HEK293T (cell line): ENCODE measurements at regions not wholly inside any gene's neighbourhood (a gene's known extent, or its start where the extent isn't known, plus 50 kb on each side); places are given as distances from the start of the nearest gene placed in this dataset.

Source experiments
- ARNT ChIP-seq: fragments of 450-650 bp; IDR thresholded peaks from 2 replicates; pipeline ENCODE4 v1.6.1; 2017; ENCODE audit warnings: mild to moderate bottlenecking
- BHLHE40 ChIP-seq: fragments of 450-650 bp; IDR thresholded peaks from 2 replicates; pipeline ENCODE4 v1.6.1; 2016; ENCODE audit warnings: mild to moderate bottlenecking, moderate library complexity, borderline replicate concordance
- ELF4 ChIP-seq: fragments of 450-650 bp; IDR thresholded peaks from 2 replicates; pipeline ENCODE4 v1.6.1; 2017; ENCODE audit warnings: antibody characterized with exemption
- FOXA1 ChIP-seq: fragments of 450-650 bp; IDR thresholded peaks from 2 replicates; pipeline ENCODE4 v1.6.1; 2016; ENCODE audit warnings: mild to moderate bottlenecking
- FOXK2 ChIP-seq: fragments of 450-650 bp; IDR thresholded peaks from 2 replicates; pipeline ENCODE4 v1.6.1; 2016; ENCODE audit warnings: mild to moderate bottlenecking
- FOXM1 ChIP-seq: fragments of 450-650 bp; IDR thresholded peaks from 2 replicates; pipeline ENCODE4 v1.6.1; 2017; ENCODE audit warnings: mild to moderate bottlenecking, borderline replicate concordance
- HDGF ChIP-seq: fragments of 450-650 bp; IDR thresholded peaks from 2 replicates; pipeline ENCODE4 v1.6.1; 2017; ENCODE audit warnings: antibody characterized with exemption, borderline replicate concordance
- L3MBTL2 ChIP-seq: fragments of 450-650 bp; conservative IDR thresholded peaks from 2 replicates; pipeline ENCODE4 v1.6.1; 2016; ENCODE audit warnings: mild to moderate bottlenecking
- LEF1 ChIP-seq: fragments of 450-650 bp; IDR thresholded peaks from 2 replicates; pipeline ENCODE4 v1.6.1; 2017; ENCODE audit warnings: mild to moderate bottlenecking, borderline replicate concordance
- NFRKB ChIP-seq: fragments of 450-650 bp; IDR thresholded peaks from 2 replicates; pipeline ENCODE4 v1.6.1; 2016; ENCODE audit warnings: mild to moderate bottlenecking, moderate library complexity
- PKNOX1 ChIP-seq: fragments of 450-650 bp; IDR thresholded peaks from 2 replicates; pipeline ENCODE4 v1.6.1; 2016
- SP1 ChIP-seq: fragments of 450-650 bp; IDR thresholded peaks from 2 replicates; pipeline ENCODE4 v1.6.1; 2017
- SUZ12 ChIP-seq: fragments of 450-650 bp; IDR thresholded peaks from 2 replicates; pipeline ENCODE4 v1.6.1; 2016; ENCODE audit warnings: mild to moderate bottlenecking
- TARDBP ChIP-seq: fragments of 450-650 bp; IDR thresholded peaks from 2 replicates; pipeline ENCODE4 v1.6.1; 2016

GRCh38 chr4:17367201-17367600 is 144.7 kb downstream of the QDPR start:
- TF ChIP-seq ARNT (no peak), LEF1 (no peak), SUZ12 (no peak), FOXM1 (no peak), BHLHE40 (no peak), ELF4 (no peak), HDGF (no peak), SP1 (no peak), NFRKB (no peak), FOXA1 (no peak), L3MBTL2 (no peak), TARDBP (no peak), PKNOX1 (no peak), FOXK2 (no peak)
